GM19328 (cell line): ENCODE measurements at regions not wholly inside any gene's neighbourhood (a gene's known extent, or its start where the extent isn't known, plus 50 kb on each side); places are given as distances from the start of the nearest gene placed in this dataset.
A peak's percentile ranks its signal among the peaks of the same experiment; 100 is the strongest.

Experiments used
- ATAC-seq: cut with Tn5 transposase; IDR thresholded peaks from one replicate; pipeline ENCODE4 v1.9.1; 2021; ENCODE audit warnings: mild to moderate bottlenecking, moderate library complexity; ENCODE audit not compliant: unreplicated experiment

GRCh38 chr5:118554981-118555380, 433.4 kb downstream of the DTWD2 start:
- no peak for ATAC-seq

DNA sequence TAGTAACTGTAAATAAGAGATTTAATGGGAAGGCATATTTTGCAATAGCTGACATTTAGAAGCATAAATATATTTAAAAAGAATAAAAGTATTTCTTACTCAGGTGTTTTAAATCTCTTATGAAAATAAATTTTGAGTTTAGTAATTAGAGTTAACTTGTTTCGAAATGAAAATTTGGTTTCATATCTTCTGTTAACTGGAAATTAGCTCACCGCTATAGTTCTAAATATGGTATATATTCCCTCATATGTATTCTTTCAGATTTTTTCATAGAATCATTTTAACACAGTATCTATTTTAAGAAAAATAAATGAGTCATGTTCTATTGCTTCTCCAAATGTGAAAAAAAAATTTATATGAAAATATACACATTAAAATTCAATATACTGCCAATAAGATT, 434.1 kb downstream of the DTWD2 start:
- ATAC-seq, result no peak

DNA sequence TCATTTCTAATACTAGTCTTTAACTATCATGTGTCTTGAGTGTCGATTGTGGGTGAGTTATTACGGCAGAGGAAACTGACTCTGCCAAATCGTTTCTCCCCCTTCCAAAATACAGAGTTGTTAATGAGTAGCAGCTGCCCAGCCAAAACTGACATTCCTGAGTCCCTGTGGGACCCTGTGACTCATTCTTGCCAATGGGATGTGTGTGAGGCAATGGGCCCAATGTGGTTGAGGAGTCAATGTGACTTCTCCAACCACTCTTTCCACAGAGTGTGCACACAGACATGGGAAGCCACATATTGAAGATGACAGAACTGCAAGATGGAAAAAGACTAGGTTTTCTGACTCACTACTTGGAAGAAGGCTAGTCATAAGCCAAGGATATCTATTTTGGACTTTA, 434.7 kb downstream of the DTWD2 start:
- no peak for ATAC-seq

DNA sequence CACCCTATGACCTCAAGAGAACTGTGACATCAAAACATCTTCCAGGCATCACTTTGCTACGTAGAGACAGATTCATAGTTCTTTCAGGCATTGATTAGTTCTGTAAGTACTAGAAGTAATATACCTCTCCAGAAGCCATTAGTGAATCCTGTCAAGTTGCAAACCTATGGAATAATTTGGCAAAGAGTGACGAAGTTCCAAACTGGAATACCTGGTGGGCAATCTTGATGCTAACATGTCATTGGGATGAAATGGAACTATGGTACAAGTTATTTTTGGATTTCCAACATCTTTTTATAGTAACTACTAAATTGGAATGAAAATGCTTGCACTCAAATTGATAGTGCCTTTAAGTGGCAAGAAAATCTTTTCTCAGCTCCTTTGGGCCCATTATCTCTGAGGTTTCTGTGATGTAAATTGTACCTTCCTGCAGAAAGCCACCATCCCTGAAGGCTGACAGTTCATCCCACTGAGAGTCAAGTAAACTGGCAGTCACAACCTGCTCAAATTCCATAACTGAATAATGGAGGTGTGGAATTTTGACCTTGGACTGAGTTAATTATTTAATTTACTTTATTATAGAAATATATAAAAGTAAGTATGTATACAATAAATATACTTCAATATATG, 435.5 kb downstream of the DTWD2 start:
- no peak for ATAC-seq

- ATAC-seq, result no peak
Observed at GRCh38 chr5:118552146-118552545, 436.2 kb downstream of the DTWD2 start.

- no peak for ATAC-seq
Observed at GRCh38 chr5:118551716-118552115, 436.6 kb downstream of the DTWD2 start.

DNA sequence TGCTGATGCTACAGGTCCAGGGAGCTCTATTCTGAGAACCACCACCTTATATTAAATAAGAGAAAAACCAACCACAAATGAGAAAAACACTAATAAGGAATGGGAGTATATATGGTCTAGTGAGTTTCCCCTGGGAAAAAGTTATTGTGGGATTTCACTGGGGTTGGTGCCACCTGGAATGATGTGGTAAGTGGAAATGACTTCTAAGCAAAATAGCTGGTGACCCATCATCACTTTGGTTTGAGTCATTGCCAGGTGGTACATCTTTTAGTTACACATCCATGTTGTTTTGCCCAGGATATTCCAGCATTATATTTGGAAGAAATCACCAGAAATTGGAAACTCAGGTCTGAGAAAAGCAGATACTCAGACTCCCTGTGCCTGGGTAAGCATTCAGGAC, 437.3 kb downstream of the DTWD2 start:
- ATAC-seq, result no peak

DNA sequence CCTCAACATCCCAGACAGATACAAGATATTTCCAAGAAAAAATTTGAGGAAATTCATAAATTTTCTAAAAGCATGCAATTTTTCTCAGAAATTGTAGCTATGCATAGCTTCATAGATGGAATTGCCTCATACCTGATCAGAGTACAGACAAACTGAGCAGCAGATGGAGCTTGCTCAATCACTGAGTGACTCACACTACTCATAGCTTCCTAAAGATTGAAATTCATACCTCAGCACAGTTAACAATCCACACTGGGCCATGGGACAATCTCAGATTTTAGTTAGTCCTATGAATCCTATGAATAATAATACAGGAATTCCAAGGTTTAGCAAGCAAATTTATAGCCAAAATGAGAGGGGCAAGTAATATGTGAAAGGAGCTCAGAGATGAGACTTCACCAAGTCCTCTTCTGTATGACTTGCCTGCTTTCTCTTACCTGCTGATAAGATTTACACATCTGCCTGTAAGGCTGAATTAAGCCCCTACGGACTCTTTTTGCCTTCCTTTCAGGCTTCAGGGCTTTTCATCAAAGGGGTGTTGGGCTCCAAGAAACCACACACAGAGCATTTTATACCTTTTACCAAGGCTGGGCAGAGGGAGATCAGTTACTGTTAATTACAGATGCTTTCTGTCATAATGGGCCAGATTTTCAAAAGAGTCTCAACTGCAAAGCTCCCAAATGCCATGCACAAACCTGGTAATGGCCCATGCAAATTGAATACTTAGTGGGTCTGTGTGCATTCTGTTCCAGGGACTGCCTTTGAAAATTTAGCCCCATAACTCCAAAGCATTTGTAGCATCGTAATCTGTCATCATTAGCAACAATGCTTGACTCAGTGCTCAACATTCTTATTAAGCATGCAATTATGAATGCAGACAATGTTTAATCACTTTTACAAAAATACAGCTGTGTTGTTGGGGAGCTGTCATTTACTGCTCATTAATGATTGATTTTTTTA, 439.3 kb downstream of the DTWD2 start:
- no peak for ATAC-seq

DNA sequence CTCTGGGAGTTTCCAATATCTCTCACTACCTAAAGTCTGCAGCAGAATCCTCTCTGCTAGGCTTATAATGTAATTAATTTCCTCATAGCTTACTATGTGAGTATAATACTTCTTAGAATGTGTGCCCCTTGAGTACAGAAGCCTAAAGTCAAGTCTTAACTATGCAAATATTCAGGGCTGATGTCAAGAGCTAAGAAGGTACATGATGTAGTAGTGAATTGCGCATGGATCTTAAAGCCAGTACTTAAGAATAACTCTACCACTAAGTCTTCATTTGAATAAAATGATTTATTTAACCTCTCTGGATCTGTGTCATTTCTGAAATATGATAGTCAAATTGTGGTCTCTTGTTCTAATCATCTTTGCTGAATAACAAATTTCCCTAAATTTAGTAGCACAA, 442.9 kb downstream of the DTWD2 start:
- no peak for ATAC-seq

DNA sequence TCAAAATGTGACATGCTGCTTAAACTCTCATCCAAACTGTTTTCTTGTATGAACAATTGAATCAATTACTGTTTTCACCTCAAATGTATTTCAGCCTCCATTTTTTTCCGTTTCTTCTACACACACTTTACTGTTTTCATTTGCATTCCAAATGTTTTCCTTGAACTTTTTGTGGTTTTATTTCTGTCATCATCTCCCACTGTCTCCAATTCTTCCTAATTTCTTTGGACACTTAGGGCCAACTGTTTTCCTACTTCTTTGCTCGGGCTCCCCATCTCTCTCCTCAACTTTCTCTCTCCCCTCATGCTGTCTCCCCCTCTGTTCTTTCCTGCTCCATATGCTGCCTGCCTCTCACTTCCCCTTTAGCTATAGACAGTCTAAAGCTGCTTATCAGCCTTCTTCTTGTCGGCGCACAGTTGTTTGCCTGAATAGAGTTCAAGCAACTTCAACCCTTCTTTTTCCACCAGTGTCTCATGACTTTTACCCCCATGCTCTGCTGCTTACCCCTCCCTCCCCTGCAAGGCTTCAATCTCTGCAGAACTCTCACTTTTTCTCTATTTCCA, 443.4 kb downstream of the DTWD2 start:
- ATAC-seq, result no peak

DNA sequence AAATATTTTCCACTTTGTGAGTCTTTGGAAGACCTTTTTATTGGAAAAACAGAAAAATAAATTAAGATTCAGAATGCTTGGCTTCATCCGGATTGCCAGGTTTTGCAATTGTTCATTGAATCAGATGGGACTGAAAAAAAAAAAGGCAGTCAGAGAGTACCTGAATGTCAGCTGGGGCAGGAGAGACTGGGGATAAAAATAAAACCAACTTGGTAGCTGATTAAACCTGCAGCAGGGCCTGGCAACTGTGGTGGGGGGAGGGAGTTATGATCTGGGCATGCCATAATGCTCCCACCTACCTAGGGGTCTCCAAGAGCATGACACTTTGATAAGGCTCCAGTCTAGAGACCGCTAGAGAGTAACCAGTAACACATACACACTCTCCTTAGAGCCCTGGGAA, 454.4 kb downstream of the DTWD2 start:
- ATAC-seq, result no peak

- ATAC-seq, result no peak
Observed at GRCh38 chr5:118533156-118533555, 455.2 kb downstream of the DTWD2 start.

- no peak for ATAC-seq
Observed at GRCh38 chr5:118531276-118531675, 457.1 kb downstream of the DTWD2 start.

GRCh38 chr5:118529361-118530144, 458.8 kb downstream of the DTWD2 start:
- ATAC-seq, result no peak

DNA sequence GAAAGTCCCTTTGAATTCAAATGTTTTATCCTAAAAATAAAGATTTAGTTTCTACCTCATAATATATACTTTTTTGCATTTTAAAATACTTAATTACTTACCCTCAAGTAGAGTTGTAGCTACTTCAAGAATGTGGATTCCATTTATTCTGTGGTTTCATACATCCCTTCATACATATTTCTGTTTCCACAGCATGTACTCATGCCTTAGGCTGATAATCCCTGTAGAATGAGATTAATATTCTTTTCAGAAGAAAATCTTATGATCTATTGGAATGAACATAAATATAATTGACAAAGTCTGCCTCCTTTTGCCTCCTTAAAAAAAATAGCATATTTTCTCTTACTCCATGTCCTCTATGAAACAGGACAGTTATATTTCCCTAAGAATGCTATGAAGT, 465.7 kb downstream of the DTWD2 start:
- no peak for ATAC-seq

DNA sequence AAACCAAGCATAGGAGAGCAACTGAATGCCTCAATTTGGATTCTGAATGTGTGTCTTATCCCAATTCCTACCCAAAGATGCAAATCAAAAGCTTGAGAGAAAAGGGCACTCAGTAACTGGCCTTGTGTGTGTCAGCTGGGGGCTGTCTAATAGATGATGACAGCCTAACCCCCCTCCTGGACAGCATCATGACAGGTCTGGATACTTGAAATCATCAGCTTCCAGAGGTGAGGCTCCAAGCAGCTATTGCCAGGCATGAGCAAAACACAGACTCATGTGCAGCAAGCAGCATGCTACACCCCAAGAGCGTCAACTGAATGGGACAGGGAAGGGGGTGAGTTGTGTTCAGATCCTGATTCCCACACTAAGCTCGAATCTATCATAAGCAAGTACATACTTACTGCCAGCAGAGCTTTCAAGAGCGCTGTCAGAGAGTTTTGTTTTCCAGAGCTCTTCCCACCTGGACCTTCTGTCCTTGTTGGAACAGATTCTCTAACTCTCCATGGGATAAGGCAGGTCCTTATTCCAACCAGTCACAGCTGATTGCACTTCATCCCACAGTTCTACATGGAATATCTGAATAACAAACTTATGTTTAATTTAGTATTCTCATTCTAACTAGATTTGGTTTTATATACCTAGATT, 467.5 kb downstream of the DTWD2 start:
- no peak for ATAC-seq

DNA sequence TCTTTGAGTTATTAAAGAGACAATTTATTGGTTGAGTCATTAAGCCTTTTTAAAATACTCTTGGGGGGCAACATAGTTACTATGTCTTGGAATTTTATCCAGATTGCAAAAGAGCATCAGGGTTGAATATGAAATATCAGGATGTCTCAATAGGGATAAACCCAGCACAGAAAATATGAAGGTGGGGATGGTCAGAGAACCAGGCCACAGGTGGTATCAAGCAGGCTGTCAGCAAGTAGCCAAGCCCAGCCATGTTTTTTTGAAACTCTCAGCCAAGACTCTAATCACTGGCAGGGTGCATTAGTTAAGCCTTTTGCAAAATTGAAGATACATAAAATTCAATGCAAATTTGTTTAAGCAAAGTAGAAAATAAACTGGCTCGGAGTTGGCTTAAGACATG, 468.9 kb downstream of the DTWD2 start:
- ATAC-seq, result no peak

DNA sequence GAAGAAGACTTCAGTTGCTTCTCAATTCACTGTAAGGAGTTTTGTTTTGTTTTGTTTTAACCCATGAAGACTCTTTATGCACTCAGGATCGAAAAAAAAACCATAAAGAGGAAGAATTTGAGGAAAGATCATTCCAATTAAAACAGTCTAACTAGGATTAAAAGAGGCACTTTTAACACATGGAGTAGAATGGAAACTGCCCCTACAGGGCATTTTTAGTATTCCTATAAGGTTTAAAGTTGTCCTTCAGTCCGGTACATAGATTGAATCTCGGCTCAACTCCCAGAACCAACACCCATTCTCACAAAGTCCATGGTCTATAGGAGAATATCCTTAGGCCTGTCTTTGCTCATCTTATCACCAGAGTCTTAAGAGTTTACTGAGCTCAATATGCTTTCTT, 469.6 kb downstream of the DTWD2 start:
- ATAC-seq, result no peak

GRCh38 chr5:118511846-118512245, 476.5 kb downstream of the DTWD2 start:
- no peak for ATAC-seq

DNA sequence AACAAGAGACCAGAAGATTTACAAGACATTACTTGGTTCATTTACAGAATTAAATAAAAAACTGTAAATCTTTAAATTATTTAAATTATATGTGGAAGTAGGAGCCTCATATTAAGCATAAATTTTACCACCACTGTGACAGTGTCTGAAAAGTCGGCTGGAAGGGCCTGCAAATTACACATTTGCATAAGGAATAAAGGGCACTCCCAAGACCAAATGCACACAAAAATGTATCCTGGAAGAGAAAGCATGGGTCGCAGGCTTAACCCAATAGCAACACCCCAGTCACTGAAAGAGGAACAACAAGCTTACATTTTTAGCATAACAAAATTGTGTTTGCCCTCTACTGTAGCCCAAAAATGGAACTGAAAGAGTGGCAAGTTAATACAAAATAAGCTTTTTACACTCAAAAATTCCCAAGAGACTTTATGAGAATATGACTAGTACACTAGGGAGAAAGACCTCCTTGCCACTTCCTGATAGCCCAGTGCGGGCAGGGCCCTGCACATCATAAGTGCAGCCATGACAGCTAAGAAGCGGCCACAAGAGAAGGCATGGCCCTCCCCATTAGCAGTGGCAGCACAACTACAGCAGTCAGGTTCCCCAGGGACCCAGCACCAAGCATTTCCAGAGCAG, 482.0 kb downstream of the DTWD2 start:
- ATAC-seq, result peak; percentile 85
